GM12891 (cell line): ENCODE measurements at regions not wholly inside any gene's neighbourhood (a gene's known extent, or its start where the extent isn't known, plus 50 kb on each side); places are given as distances from the start of the nearest gene placed in this dataset.
A peak's percentile ranks its signal among the peaks of the same experiment; 100 is the strongest.

Source experiments
- DNase-seq: peaks from one replicate; pipeline ENCODE4 v3.0.0; 2011; ENCODE audit warnings: low spot score; ENCODE audit not compliant: insufficient read length
- FAIRE-seq: peaks from 2 replicates; lab custom pipeline; 2011; peaks lifted over from hg19 to GRCh38; lab: Jason Lieb, UNC
- PAX5 ChIP-seq: IDR thresholded peaks from 2 replicates; pipeline ENCODE4 v1.6.1; 2011; ENCODE audit warnings: low read length, moderate library complexity, mild to moderate bottlenecking; ENCODE audit not compliant: insufficient read depth, severe bottlenecking
- POLR2A ChIP-seq: IDR thresholded peaks from 2 replicates; pipeline ENCODE4 v1.6.1; 2011; ENCODE audit warnings: low read depth, low read length, control low read depth
- POLR2AphosphoS5 ChIP-seq: IDR thresholded peaks from 2 replicates; pipeline ENCODE4 v1.6.1; 2011; ENCODE audit warnings: low read depth, low read length, control low read depth
- POU2F2 ChIP-seq: IDR thresholded peaks from 2 replicates; pipeline ENCODE4 v1.6.1; 2011; ENCODE audit warnings: low read depth, mild to moderate bottlenecking, control low read depth, low read length, moderate library complexity
- SPI1 ChIP-seq: IDR thresholded peaks from 2 replicates; pipeline ENCODE4 v1.6.1; 2011; ENCODE audit warnings: low read depth, low read length, control low read depth
- TAF1 ChIP-seq: IDR thresholded peaks from 2 replicates; pipeline ENCODE4 v1.6.1; 2011; ENCODE audit warnings: low read depth, low read length, control low read depth

- FAIRE-seq, result no peak
- DNase-seq, result no peak
- no peak for TF ChIP-seq SPI1
- no peak for TF ChIP-seq POU2F2
- no peak for TF ChIP-seq TAF1
- no peak for TF ChIP-seq POLR2A
- TF ChIP-seq POLR2AphosphoS5, result no peak
- TF ChIP-seq PAX5, result no peak
Measured at GRCh38 chrX:114332766-114333165, 251.1 kb upstream of the HTR2C start.

GRCh38 chrX:114334473-114334982 lies 249.4 kb upstream of the HTR2C start:
- FAIRE-seq, result no peak
- TF ChIP-seq TAF1, result no peak
- TF ChIP-seq POLR2A, result no peak
- no peak for TF ChIP-seq POLR2AphosphoS5
- TF ChIP-seq POU2F2, result no peak
- TF ChIP-seq SPI1, result no peak
- TF ChIP-seq PAX5, result no peak
- no peak for DNase-seq

DNA sequence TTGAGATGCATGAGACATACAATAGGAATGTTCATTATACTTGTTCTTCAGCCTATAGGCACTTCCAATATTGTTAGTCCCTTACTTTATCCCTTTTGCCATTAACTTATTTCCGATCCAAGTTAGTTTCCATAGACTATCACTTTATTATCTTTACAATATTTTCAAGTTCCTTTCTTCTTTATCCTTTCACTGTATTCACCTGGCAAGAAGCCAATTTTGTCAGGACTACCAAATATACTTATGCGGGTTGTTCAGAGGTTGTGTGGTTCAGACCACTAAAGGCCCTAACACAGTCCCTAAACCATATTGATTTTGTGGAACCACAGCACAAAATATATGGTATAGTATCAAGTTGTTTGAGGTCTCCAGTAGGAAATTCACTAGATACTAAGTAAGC lies 245.0 kb upstream of the HTR2C start:
- DNase-seq (no peak), FAIRE-seq (no peak)
- TF ChIP-seq SPI1 (no peak), TAF1 (no peak), POU2F2 (no peak), POLR2A (no peak), POLR2AphosphoS5 (no peak), PAX5 (no peak)

- peak; percentile 0 for DNase-seq
- peak; percentile 71 for FAIRE-seq
- TF ChIP-seq POU2F2, result no peak
- no peak for TF ChIP-seq POLR2A
- no peak for TF ChIP-seq PAX5
Measured at GRCh38 chrX:114344756-114345349, 239.0 kb upstream of the HTR2C start.

DNA sequence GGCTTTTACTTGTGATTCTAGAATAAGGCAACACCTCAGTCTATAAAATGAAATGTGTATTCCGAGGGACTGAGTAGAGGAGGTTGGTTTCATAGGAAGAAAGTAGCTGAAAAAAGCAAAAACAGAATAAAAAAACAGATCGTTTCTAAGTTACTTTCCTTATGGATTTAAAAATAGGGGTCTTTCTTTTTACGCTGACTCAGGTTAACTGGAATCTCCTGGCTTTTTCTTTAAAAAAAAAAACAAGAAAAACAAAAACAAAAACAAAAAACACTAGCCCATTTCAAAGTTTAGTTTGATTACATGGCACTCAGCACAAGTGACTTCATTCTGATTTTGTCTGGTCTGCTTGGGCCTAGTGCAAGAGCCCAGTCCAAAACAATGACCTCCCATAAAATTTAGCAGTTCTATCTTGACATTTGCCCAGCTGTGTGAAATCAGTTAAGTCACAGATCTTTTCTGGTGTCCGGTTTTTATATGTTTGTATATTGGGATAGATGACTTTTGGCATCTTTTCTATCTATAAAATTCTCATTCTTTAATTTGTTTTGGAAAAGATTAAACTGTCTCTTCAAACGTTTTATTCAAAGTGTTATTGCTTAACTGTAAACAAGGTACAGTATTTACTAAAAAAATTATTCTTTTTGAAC lies 222.7 kb upstream of the HTR2C start:
- FAIRE-seq (no peak), DNase-seq (no peak)
- TF ChIP-seq PAX5, result no peak
- no peak for TF ChIP-seq POLR2A
- no peak for TF ChIP-seq SPI1
- no peak for TF ChIP-seq TAF1
- no peak for TF ChIP-seq POU2F2
- no peak for TF ChIP-seq POLR2AphosphoS5

GRCh38 chrX:114363346-114363745 lies 220.5 kb upstream of the HTR2C start:
- DNase-seq, result no peak
- FAIRE-seq, result peak; percentile 54
- TF ChIP-seq POLR2AphosphoS5, result no peak
- TF ChIP-seq SPI1, result no peak
- no peak for TF ChIP-seq TAF1
- no peak for TF ChIP-seq PAX5
- no peak for TF ChIP-seq POU2F2
- TF ChIP-seq POLR2A, result no peak

GRCh38 chrX:114365065-114365834 lies 218.6 kb upstream of the HTR2C start:
- DNase-seq (no peak), FAIRE-seq (no peak)
- TF ChIP-seq POLR2AphosphoS5 (no peak), PAX5 (no peak), POLR2A (no peak), POU2F2 (no peak), TAF1 (no peak), SPI1 (no peak)

DNA sequence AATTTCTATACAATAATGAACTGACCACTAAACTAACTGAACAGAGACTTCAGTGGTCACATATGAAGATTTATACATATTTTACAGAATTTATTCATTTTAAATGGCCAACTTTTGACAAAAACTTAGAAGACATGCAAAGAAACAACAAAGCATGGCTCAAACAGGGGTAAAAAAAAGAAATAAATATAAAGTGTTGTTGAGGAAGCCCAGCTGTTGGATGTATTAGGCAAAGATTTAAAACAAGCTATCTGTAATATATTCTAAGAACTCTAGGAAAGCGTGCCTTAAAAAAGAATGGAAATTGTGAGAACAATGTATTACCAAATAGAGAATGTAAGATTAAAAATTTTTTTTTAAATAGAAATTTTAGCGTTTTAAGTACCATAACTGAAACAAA lies 210.9 kb upstream of the HTR2C start:
- DNase-seq (no peak), FAIRE-seq (no peak)
- TF ChIP-seq POLR2AphosphoS5 (no peak), PAX5 (no peak), POU2F2 (no peak), POLR2A (no peak), TAF1 (no peak), SPI1 (no peak)

GRCh38 chrX:114390251-114390796 lies 193.6 kb upstream of the HTR2C start:
- TF ChIP-seq TAF1 (no peak), PAX5 (no peak)
- FAIRE-seq, result no peak
- no peak for DNase-seq
